Activated naive CD4-positive, alpha-beta T cell treated with anti-CD3 and anti-CD28 coated beads, Interleukin-2, amount 10 ng/mL, durations not matched to agents 7 days and 5 days (primary cell): ENCODE measurements at regions not wholly inside any gene's neighbourhood (a gene's known extent, or its start where the extent isn't known, plus 50 kb on each side); places are given as distances from the start of the nearest gene placed in this dataset.

Experiments used
- CTCF ChIA-PET: fragments of 350-600 bp; sonication (Branson Sonifier 250); formaldehyde crosslinking; loops from one replicate; lab custom pipeline; 2021; ENCODE audit warnings: antibody characterized with exemption; lab: Charles Lee
- DNase-seq: peaks from one replicate; pipeline ENCODE4 v3.0.0-alpha.2; 2020
- H3K27ac Mint-ChIP-seq: one replicate; pipeline ENCODE4 v1.8.0; 2021; ENCODE audit warnings: mild to moderate bottlenecking, moderate library complexity, mixed read lengths
- H3K27me3 Mint-ChIP-seq: one replicate; pipeline ENCODE4 v1.8.0; 2021; ENCODE audit warnings: mild to moderate bottlenecking, mixed read lengths
- H3K36me3 Mint-ChIP-seq: one replicate; pipeline ENCODE4 v1.8.0; 2021; ENCODE audit warnings: mixed read lengths
- H3K4me1 Mint-ChIP-seq: one replicate; pipeline ENCODE4 v1.8.0; 2021; ENCODE audit warnings: mixed read lengths
- H3K4me3 Mint-ChIP-seq: one replicate; pipeline ENCODE4 v1.8.0; 2021; ENCODE audit warnings: mild to moderate bottlenecking, moderate library complexity, mixed read lengths
- H3K9me3 Mint-ChIP-seq: one replicate; pipeline ENCODE4 v1.8.0; 2021; ENCODE audit warnings: mixed read lengths

- Mint-ChIP-seq H3K36me3 (peaks cover 7% of the 10 kb centered on the region), H3K27ac (peak overlapping the region; percentile 72), H3K4me1 (peaks cover 95% of the 10 kb centered on the region), H3K27me3 (no peaks in the 10 kb centered on the region), H3K4me3 (no peak overlapping the region), H3K9me3 (peaks cover 8% of the 10 kb centered on the region)
- no peak for DNase-seq
- CTCF ChIA-PET, result no interaction called here
These were observed 908.8 kb downstream of the VRK1 start for GRCh38 chr14:97705976-97706375.

GRCh38 chr14:97706819-97707218 lies 909.6 kb downstream of the VRK1 start:
- H3K9me3 Mint-ChIP-seq, result peaks cover 8% of the 10 kb centered on the region
- H3K36me3 Mint-ChIP-seq, result peaks cover 7% of the 10 kb centered on the region
- no peak for DNase-seq
- H3K27me3 Mint-ChIP-seq, result no peaks in the 10 kb centered on the region
- peak overlapping the region; percentile 93 for H3K27ac Mint-ChIP-seq
- peak overlapping the region; percentile 47 for H3K4me3 Mint-ChIP-seq
- CTCF ChIA-PET, result interaction anchor here (0.6 to 2.8 kb wide), 3 partner anchors 18 to 1611 kb away, joined by 3 to 13 read pairs (median 3); no protein-coding TSS in a partner anchor
- H3K4me1 Mint-ChIP-seq, result peaks cover 97% of the 10 kb centered on the region

GRCh38 chr14:97707603-97708002 lies 910.4 kb downstream of the VRK1 start:
- Mint-ChIP-seq H3K36me3 (peaks cover 7% of the 10 kb centered on the region), H3K9me3 (peaks cover 8% of the 10 kb centered on the region), H3K4me3 (no peak overlapping the region), H3K27me3 (no peaks in the 10 kb centered on the region), H3K4me1 (peaks cover 93% of the 10 kb centered on the region), H3K27ac (peak overlapping the region; percentile 93)
- DNase-seq, result peak; percentile 55
- CTCF ChIA-PET, result interaction anchor here (0.5 to 2.8 kb wide), 4 partner anchors 17 to 1611 kb away, joined by 3 to 13 read pairs (median 3); no protein-coding TSS in a partner anchor

DNA sequence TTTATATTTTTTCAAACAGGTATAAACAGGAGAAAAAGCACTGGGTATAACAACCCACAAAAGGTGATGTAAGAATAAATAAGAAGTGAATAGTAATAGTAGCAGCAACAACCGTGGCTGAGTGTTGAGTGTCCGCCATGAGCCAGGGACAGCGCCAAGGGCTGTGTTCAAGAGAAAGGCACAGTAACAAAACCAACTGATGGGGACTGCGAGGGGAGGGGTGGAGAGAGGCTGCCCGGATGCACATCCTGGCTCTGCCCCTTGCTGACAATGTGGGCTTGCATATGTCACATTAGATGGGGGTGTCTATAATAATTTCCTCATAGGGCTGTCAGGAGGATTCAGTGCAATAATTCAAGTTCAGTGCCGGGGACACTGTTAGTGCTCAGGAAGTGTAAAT lies 912.4 kb downstream of the VRK1 start:
- Mint-ChIP-seq H3K4me1 (peaks cover 73% of the 10 kb centered on the region), H3K9me3 (peaks cover 2% of the 10 kb centered on the region), H3K27ac (peak overlapping the region; percentile 42), H3K27me3 (no peaks in the 10 kb centered on the region), H3K36me3 (peaks cover 7% of the 10 kb centered on the region), H3K4me3 (no peak overlapping the region)
- CTCF ChIA-PET, result interaction anchor here (2.8 kb wide), 1 partner anchor 15 kb away, joined by 13 read pairs; no protein-coding TSS in a partner anchor
- peak; percentile 62 for DNase-seq

DNA sequence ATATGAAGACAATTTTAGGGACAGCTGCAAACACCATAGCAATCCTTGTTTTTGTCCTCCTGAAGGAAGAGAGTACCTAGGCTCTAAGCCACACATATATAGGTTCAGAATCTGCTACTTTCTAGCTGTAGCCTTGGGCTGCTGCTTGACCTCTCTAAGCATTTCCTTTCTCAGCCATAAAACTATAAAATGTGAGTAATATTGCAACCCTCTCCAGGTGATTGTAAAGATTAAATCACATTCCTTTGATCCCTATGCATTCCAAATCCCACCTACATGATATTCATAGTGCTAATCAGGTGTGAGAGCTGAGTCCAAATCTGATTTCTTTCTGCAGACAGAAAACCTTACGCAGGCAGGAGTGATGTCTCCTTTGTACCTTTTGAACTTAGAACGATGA lies 913.5 kb downstream of the VRK1 start:
- no peak for DNase-seq
- Mint-ChIP-seq H3K36me3 (peaks cover 3% of the 10 kb centered on the region), H3K27ac (no peak overlapping the region), H3K9me3 (peaks cover 2% of the 10 kb centered on the region), H3K4me1 (peaks cover 61% of the 10 kb centered on the region), H3K27me3 (no peaks in the 10 kb centered on the region), H3K4me3 (no peak overlapping the region)
- CTCF ChIA-PET, result no interaction called here

DNA sequence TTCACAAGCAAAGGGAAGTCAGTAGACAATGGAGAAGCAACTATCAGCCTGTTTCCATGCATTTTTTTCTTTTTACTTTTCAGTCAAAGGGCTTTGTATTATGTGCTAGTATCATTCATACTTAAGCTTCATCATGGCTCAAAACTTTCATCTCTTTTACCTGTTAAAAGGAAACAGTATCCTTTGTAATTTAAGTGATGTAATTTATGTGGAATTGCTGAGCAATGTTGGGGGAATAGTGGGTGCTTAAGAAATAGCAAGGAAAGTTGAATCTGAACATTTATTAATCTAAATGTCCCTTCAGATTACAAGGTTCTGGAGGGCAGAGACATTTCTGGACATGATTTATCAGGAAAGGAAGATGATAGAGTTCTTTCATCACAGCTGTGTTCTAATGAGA lies 915.3 kb downstream of the VRK1 start:
- H3K27ac Mint-ChIP-seq, result no peak overlapping the region

DNA sequence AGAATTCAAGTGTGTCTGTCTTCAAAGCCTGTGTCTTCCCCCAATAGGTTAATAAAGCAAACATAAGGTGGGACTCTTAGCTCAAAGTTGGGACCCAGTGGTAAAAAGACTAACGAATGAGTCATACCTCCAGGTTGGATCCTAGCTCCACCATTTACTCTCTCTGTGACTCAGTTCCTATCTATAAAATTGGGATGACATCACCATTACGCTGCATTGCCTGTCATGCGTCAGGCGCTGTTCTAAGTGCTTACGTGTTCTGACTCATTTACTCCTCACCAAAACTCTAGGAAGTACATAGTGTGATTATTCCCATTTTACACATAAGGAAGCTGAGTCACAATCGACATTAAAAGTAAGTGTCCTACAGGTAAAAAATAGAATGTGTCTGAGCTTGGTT lies 915.8 kb downstream of the VRK1 start:
- Mint-ChIP-seq H3K9me3 (peaks cover 3% of the 10 kb centered on the region), H3K4me3 (no peak overlapping the region), H3K36me3 (peaks cover 3% of the 10 kb centered on the region), H3K27me3 (no peaks in the 10 kb centered on the region), H3K4me1 (peaks cover 42% of the 10 kb centered on the region), H3K27ac (no peak overlapping the region)
- CTCF ChIA-PET, result interaction anchor here (2.6 kb wide), 1 partner anchor 11 kb away, joined by 9 read pairs; no protein-coding TSS in a partner anchor
- DNase-seq, result no peak

More for the DNA sequence above, 915.3 kb downstream of the VRK1 start:
- Mint-ChIP-seq H3K9me3 (peaks cover 3% of the 10 kb centered on the region), H3K4me1 (peaks cover 45% of the 10 kb centered on the region), H3K4me3 (no peak overlapping the region), H3K27me3 (no peaks in the 10 kb centered on the region), H3K36me3 (peaks cover 3% of the 10 kb centered on the region)
- CTCF ChIA-PET, result interaction anchor here (2.6 kb wide), 1 partner anchor 11 kb away, joined by 9 read pairs; no protein-coding TSS in a partner anchor
- no peak for DNase-seq

DNA sequence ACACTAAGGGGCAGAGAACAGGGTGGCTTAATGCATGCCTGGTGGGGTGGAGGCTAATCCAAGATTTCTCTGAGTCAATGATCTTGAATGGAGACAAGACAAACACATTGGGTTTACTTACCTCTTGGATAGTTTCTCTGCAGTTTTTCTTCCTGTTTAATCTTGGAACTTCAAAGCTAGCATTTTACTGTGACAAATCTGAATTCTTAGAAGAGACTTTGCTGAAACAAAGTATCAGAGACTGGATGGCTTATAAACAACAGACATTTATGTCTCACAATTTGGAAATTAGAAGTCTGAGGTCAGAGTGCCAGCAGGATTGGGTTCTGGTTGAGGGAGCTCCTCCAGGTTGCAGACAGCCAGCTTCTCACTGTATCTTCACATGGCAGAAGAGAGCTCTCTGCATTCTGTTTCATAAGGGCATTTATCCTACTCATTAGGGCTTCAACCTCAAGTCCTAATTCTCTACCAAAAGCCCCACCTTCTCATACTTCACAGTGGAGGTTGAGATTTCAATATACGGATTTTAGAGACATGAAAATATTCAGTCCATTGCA lies 921.8 kb downstream of the VRK1 start:
- Mint-ChIP-seq H3K4me1 (peaks cover 57% of the 10 kb centered on the region), H3K36me3 (peaks cover 6% of the 10 kb centered on the region), H3K9me3 (peaks cover 6% of the 10 kb centered on the region), H3K4me3 (peak overlapping the region; percentile 0), H3K27ac (peak overlapping the region; percentile 82), H3K27me3 (no peaks in the 10 kb centered on the region)
- CTCF ChIA-PET, result interaction anchor here (1.2 kb wide), 1 partner anchor 419 kb away, joined by 4 read pairs; no protein-coding TSS in a partner anchor
- no peak for DNase-seq

GRCh38 chr14:97719931-97720330 lies 922.7 kb downstream of the VRK1 start:
- H3K27ac Mint-ChIP-seq, result peak overlapping the region; percentile 58
- peaks cover 6% of the 10 kb centered on the region for H3K9me3 Mint-ChIP-seq
- peaks cover 67% of the 10 kb centered on the region for H3K4me1 Mint-ChIP-seq
- H3K27me3 Mint-ChIP-seq, result no peaks in the 10 kb centered on the region
- H3K4me3 Mint-ChIP-seq, result no peak overlapping the region
- peak; percentile 76 for DNase-seq
- peaks cover 6% of the 10 kb centered on the region for H3K36me3 Mint-ChIP-seq
- CTCF ChIA-PET, result no interaction called here

GRCh38 chr14:97723351-97723750 lies 926.2 kb downstream of the VRK1 start:
- Mint-ChIP-seq H3K4me1 (peaks cover 87% of the 10 kb centered on the region), H3K27me3 (no peaks in the 10 kb centered on the region), H3K36me3 (peaks cover 8% of the 10 kb centered on the region), H3K9me3 (peaks cover 5% of the 10 kb centered on the region), H3K27ac (peak overlapping the region; percentile 94), H3K4me3 (peak overlapping the region; percentile 13)
- CTCF ChIA-PET, result interaction anchor here (2.2 to 2.7 kb wide), 2 partner anchors 10 to 15 kb away, joined by 9 to 13 read pairs; no protein-coding TSS in a partner anchor
- DNase-seq, result no peak

GRCh38 chr14:97723819-97724218 lies 926.6 kb downstream of the VRK1 start:
- peak overlapping the region; percentile 94 for H3K27ac Mint-ChIP-seq

GRCh38 chr14:97724265-97724731 lies 927.1 kb downstream of the VRK1 start:
- Mint-ChIP-seq H3K4me3 (peak overlapping the region; percentile 59), H3K27me3 (no peaks in the 10 kb centered on the region), H3K27ac (peak overlapping the region; percentile 94), H3K9me3 (peaks cover 7% of the 10 kb centered on the region), H3K4me1 (peaks cover 77% of the 10 kb centered on the region), H3K36me3 (peaks cover 8% of the 10 kb centered on the region)
- DNase-seq, result peak; percentile 57
- CTCF ChIA-PET, result interaction anchor here (0.7 to 2.7 kb wide), 7 partner anchors 11 to 1534 kb away, joined by 3 to 13 read pairs (median 3); no protein-coding TSS in a partner anchor

More at GRCh38 chr14:97723819-97724218, 926.6 kb downstream of the VRK1 start:
- H3K4me1 Mint-ChIP-seq, result peaks cover 82% of the 10 kb centered on the region
- CTCF ChIA-PET, result interaction anchor here (0.7 to 2.7 kb wide), 4 partner anchors 10 to 254 kb away, joined by 3 to 13 read pairs (median 6); no protein-coding TSS in a partner anchor
- no peak for DNase-seq
- H3K36me3 Mint-ChIP-seq, result peaks cover 8% of the 10 kb centered on the region
- no peaks in the 10 kb centered on the region for H3K27me3 Mint-ChIP-seq
- peak overlapping the region; percentile 59 for H3K4me3 Mint-ChIP-seq
- peaks cover 5% of the 10 kb centered on the region for H3K9me3 Mint-ChIP-seq

- H3K4me3 Mint-ChIP-seq, result no peak overlapping the region
- CTCF ChIA-PET, result interaction anchor here (0.6 kb wide), 1 partner anchor 1987 kb away, joined by 3 read pairs; no protein-coding TSS in a partner anchor
- H3K27ac Mint-ChIP-seq, result peak overlapping the region; percentile 61
- no peaks in the 10 kb centered on the region for H3K27me3 Mint-ChIP-seq
- H3K36me3 Mint-ChIP-seq, result peaks cover 3% of the 10 kb centered on the region
- H3K9me3 Mint-ChIP-seq, result peaks cover 6% of the 10 kb centered on the region
- H3K4me1 Mint-ChIP-seq, result peaks cover 61% of the 10 kb centered on the region
- no peak for DNase-seq
These were observed 929.5 kb downstream of the VRK1 start for GRCh38 chr14:97726676-97727075.

GRCh38 chr14:97730706-97731105 lies 933.5 kb downstream of the VRK1 start:
- DNase-seq, result no peak
- H3K4me1 Mint-ChIP-seq, result peaks cover 25% of the 10 kb centered on the region

More at GRCh38 chr14:97730706-97731105, 933.5 kb downstream of the VRK1 start:
- H3K27ac Mint-ChIP-seq, result no peak overlapping the region
- H3K36me3 Mint-ChIP-seq, result peaks cover 3% of the 10 kb centered on the region
- peaks cover 4% of the 10 kb centered on the region for H3K9me3 Mint-ChIP-seq
- H3K4me3 Mint-ChIP-seq, result no peak overlapping the region
- CTCF ChIA-PET, result no interaction called here
- no peaks in the 10 kb centered on the region for H3K27me3 Mint-ChIP-seq
